ENCODE measurements at regions not wholly inside any gene's neighbourhood (a gene's known extent, or its start where the extent isn't known, plus 50 kb on each side); places are given as distances from the start of the nearest gene placed in this dataset.

DNA sequence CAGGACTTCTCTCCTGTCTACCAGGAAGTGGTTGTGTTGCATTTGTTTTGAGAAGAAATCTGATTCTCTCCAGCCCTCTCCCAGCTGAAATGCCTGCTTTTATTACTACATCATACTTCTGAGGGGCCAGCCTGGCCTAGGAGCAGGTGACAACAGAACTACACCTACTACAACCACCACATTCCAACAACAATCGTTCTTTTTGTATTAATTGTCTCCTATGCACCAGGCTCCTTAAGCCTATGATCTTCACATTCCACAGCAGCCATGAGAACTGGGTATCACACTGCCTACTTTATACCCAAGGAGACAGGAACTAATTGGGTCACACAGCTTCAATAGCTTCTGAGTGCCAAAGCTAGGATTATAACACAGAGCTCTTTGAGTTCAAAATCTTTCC lies 167.7 kb downstream of the TDRD15 start:
- ATAC-seq = no peak
- DNase-seq (ENCODE audit: low spot score) = no peak
- ChIA-PET POLR2A (no interaction called here), CTCF (no interaction called here)
- no peak overlapping the region for H3K27ac Mint-ChIP-seq
- H3K4me3 Mint-ChIP-seq = no peak overlapping the region
- H3K36me3 Mint-ChIP-seq = no peaks in the 10 kb centered on the region
- no peaks in the 10 kb centered on the region for H3K9me3 Mint-ChIP-seq
- H3K4me1 Mint-ChIP-seq = peaks cover 23% of the 10 kb centered on the region
- no peaks in the 10 kb centered on the region for H3K27me3 Mint-ChIP-seq (ENCODE audit: low read depth)
- TF ChIP-seq, protein P1, sequence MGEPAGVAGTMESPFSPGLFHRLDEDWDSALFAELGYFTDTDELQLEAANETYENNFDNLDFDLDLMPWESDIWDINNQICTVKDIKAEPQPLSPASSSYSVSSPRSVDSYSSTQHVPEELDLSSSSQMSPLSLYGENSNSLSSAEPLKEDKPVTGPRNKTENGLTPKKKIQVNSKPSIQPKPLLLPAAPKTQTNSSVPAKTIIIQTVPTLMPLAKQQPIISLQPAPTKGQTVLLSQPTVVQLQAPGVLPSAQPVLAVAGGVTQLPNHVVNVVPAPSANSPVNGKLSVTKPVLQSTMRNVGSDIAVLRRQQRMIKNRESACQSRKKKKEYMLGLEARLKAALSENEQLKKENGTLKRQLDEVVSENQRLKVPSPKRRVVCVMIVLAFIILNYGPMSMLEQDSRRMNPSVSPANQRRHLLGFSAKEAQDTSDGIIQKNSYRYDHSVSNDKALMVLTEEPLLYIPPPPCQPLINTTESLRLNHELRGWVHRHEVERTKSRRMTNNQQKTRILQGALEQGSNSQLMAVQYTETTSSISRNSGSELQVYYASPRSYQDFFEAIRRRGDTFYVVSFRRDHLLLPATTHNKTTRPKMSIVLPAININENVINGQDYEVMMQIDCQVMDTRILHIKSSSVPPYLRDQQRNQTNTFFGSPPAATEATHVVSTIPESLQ (CRISPR knock-in tag; IDR thresholded peaks at IDR 0.05) = no peak
- TF ChIP-seq, protein P2, sequence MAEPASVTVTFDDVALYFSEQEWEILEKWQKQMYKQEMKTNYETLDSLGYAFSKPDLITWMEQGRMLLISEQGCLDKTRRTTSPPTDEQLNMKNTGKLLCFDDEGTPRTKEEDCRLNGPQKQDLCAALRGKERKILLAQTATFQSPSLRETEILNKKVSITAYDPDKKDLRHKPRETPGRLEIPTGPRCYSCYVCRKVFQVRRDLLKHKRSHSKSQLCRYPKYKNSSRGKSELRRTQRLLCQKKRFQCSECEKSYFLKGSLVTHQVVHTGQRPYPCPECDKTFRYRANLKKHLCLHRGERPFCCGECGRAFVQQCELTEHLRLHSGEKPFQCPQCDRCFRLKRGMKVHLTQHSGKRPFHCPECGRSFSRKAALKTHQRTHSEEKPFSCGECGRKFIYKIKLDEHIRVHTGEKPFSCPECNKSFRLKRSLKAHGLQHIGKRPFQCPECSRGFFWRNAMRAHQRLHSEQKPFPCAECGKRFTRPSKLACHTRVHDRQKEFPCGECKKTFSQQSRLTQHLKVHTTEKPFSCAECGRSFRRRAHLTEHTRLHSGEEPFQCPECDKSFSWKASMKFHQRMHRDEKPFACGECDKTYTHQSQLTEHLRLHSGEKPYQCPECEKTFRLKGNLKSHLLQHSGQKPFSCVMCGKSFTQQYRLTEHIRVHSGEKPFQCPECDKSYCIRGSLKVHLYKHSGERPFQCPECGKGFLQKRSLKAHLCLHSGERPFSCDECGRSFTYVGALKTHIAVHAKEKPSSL (CRISPR knock-in tag; conservative IDR thresholded peaks at IDR 0.05) = no peak
- TF ChIP-seq GTF2I (CRISPR knock-in tag; conservative IDR thresholded peaks at IDR 0.05) (no peak), SMAD3 (CRISPR knock-in tag; IDR thresholded peaks at IDR 0.05; ENCODE audit: borderline replicate concordance) (no peak), GRHL2 (CRISPR knock-in tag; IDR thresholded peaks at IDR 0.05; ENCODE audit: insufficient replicate concordance, severe bottlenecking) (no peak), MYBL2 (CRISPR knock-in tag; IDR thresholded peaks at IDR 0.05) (no peak), ZNF138 (CRISPR knock-in tag; conservative IDR thresholded peaks at IDR 0.05) (no peak), ATF1 (CRISPR knock-in tag; IDR thresholded peaks at IDR 0.05) (no peak), SOX15 (CRISPR knock-in tag; IDR thresholded peaks at IDR 0.05) (no peak), ZNF416 (CRISPR knock-in tag; IDR thresholded peaks at IDR 0.05) (no peak), OVOL2 (CRISPR knock-in tag; IDR thresholded peaks at IDR 0.05; ENCODE audit: borderline replicate concordance) (no peak), ZNF232 (CRISPR knock-in tag; IDR thresholded peaks at IDR 0.05) (no peak), NR2C2 (CRISPR knock-in tag; IDR thresholded peaks at IDR 0.05) (no peak), FOXK1 (CRISPR knock-in tag; IDR thresholded peaks at IDR 0.05) (no peak)
- TF ChIP-seq, protein P3, sequence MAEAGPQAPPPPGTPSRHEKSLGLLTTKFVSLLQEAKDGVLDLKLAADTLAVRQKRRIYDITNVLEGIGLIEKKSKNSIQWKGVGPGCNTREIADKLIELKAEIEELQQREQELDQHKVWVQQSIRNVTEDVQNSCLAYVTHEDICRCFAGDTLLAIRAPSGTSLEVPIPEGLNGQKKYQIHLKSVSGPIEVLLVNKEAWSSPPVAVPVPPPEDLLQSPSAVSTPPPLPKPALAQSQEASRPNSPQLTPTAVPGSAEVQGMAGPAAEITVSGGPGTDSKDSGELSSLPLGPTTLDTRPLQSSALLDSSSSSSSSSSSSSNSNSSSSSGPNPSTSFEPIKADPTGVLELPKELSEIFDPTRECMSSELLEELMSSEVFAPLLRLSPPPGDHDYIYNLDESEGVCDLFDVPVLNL (CRISPR knock-in tag; IDR thresholded peaks at IDR 0.05; ENCODE audit: borderline replicate concordance, low read depth) = no peak
- TF ChIP-seq, protein P4, sequence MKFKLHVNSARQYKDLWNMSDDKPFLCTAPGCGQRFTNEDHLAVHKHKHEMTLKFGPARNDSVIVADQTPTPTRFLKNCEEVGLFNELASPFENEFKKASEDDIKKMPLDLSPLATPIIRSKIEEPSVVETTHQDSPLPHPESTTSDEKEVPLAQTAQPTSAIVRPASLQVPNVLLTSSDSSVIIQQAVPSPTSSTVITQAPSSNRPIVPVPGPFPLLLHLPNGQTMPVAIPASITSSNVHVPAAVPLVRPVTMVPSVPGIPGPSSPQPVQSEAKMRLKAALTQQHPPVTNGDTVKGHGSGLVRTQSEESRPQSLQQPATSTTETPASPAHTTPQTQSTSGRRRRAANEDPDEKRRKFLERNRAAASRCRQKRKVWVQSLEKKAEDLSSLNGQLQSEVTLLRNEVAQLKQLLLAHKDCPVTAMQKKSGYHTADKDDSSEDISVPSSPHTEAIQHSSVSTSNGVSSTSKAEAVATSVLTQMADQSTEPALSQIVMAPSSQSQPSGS (CRISPR knock-in tag; IDR thresholded peaks at IDR 0.05; ENCODE audit: borderline replicate concordance, low read depth) = no peak
- TF ChIP-seq, protein P5, sequence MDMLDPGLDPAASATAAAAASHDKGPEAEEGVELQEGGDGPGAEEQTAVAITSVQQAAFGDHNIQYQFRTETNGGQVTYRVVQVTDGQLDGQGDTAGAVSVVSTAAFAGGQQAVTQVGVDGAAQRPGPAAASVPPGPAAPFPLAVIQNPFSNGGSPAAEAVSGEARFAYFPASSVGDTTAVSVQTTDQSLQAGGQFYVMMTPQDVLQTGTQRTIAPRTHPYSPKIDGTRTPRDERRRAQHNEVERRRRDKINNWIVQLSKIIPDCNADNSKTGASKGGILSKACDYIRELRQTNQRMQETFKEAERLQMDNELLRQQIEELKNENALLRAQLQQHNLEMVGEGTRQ (CRISPR knock-in tag; IDR thresholded peaks at IDR 0.05) = no peak

DNA sequence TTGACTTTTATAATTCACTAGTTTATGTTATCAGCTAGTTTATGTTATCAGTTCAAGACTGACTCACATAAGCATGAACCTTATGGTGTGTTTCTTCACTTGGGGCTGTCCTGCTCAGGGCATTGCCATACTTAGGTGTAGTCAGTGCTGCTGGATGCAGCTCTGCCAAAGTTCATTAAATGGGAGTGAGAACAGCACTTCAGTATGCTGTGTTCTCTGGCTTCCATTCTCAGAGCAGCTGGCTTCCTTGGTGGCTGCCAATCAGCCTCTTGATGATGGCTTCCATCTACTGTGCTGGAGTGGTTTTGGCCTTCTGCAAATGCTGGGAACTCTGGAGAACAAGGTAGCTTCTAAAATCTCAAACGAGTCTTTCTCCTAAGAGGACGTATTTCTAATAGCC lies 170.7 kb downstream of the TDRD15 start:
- H3K9me3 Mint-ChIP-seq = no peaks in the 10 kb centered on the region
- DNase-seq (ENCODE audit: low spot score) (no peak), ATAC-seq (no peak)
- H3K4me3 Mint-ChIP-seq = no peak overlapping the region
- no peaks in the 10 kb centered on the region for H3K36me3 Mint-ChIP-seq
- no peaks in the 10 kb centered on the region; the same call in 1 of the 2 replicates for H3K27me3 Mint-ChIP-seq (ENCODE audit: low read depth)
- ChIA-PET POLR2A (no interaction called here), CTCF (interaction anchor here (0.8 kb wide), 1 partner anchor 23 kb away, joined by 3 read pairs; no protein-coding TSS in a partner anchor)
- no peak overlapping the region for H3K27ac Mint-ChIP-seq
- peaks cover 8% of the 10 kb centered on the region for H3K4me1 Mint-ChIP-seq
- TF ChIP-seq TEAD1 (CRISPR knock-in tag; IDR thresholded peaks at IDR 0.05) = no peak
- no peak for TF ChIP-seq ETV6 (CRISPR knock-in tag; IDR thresholded peaks at IDR 0.05)
- no peak for TF ChIP-seq PRRX2 (CRISPR knock-in tag; IDR thresholded peaks at IDR 0.05)
- TF ChIP-seq CREM (CRISPR knock-in tag; IDR thresholded peaks at IDR 0.05) = no peak
- no peak for TF ChIP-seq FOXK1 (CRISPR knock-in tag; IDR thresholded peaks at IDR 0.05)
- TF ChIP-seq ZNF416 (CRISPR knock-in tag; IDR thresholded peaks at IDR 0.05) = no peak
- TF ChIP-seq GABPB1 (CRISPR knock-in tag; IDR thresholded peaks at IDR 0.05) = no peak
- TF ChIP-seq, protein P6, sequence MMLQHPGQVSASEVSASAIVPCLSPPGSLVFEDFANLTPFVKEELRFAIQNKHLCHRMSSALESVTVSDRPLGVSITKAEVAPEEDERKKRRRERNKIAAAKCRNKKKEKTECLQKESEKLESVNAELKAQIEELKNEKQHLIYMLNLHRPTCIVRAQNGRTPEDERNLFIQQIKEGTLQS (CRISPR knock-in tag; conservative IDR thresholded peaks at IDR 0.05) = no peak
- no peak for TF ChIP-seq ESRRA (CRISPR knock-in tag; IDR thresholded peaks at IDR 0.05; ENCODE audit: borderline replicate concordance)
- no peak for TF ChIP-seq CREB1 (CRISPR knock-in tag; IDR thresholded peaks at IDR 0.05)
- TF ChIP-seq ZNF219 (CRISPR knock-in tag; IDR thresholded peaks at IDR 0.05; ENCODE audit: borderline replicate concordance) = no peak
- TF ChIP-seq NFE2L1 (CRISPR knock-in tag; IDR thresholded peaks at IDR 0.05) = no peak
- TF ChIP-seq ZNF671 (CRISPR knock-in tag; IDR thresholded peaks at IDR 0.05) = no peak
- TF ChIP-seq JAZF1 (CRISPR knock-in tag; IDR thresholded peaks at IDR 0.05) = no peak
- TF ChIP-seq, protein P7, sequence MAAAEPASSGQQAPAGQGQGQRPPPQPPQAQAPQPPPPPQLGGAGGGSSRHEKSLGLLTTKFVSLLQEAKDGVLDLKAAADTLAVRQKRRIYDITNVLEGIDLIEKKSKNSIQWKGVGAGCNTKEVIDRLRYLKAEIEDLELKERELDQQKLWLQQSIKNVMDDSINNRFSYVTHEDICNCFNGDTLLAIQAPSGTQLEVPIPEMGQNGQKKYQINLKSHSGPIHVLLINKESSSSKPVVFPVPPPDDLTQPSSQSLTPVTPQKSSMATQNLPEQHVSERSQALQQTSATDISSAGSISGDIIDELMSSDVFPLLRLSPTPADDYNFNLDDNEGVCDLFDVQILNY (CRISPR knock-in tag; IDR thresholded peaks at IDR 0.05) = no peak
- no peak for TF ChIP-seq NR2C2 (CRISPR knock-in tag; IDR thresholded peaks at IDR 0.05)

All from WTC11 (cell line).